ENCODE measurements at regions not wholly inside any gene's neighbourhood (a gene's known extent, or its start where the extent isn't known, plus 50 kb on each side); places are given as distances from the start of the nearest gene placed in this dataset.

GRCh38 chr7:25978466-25978865 lies 173.5 kb upstream of the NFE2L3 start:
- no peak for DNase-seq (ENCODE audit: low read depth in 2 of 2)

GRCh38 chr7:25979605-25980004 lies 172.4 kb upstream of the NFE2L3 start:
- DNase-seq (ENCODE audit: low read depth in 2 of 2) = no peak

GRCh38 chr7:25982684-25983083 lies 169.3 kb upstream of the NFE2L3 start:
- no peak for DNase-seq (ENCODE audit: low read depth in 2 of 2)

- no peak for DNase-seq (ENCODE audit: low read depth in 2 of 2)
These were observed 166.8 kb upstream of the NFE2L3 start for GRCh38 chr7:25985196-25985595.

GRCh38 chr7:25988640-25989039 lies 163.4 kb upstream of the NFE2L3 start:
- no peak for DNase-seq (ENCODE audit: low read depth in 2 of 2)

GRCh38 chr7:25989140-25989705 lies 162.8 kb upstream of the NFE2L3 start:
- no peak for DNase-seq (ENCODE audit: low read depth in 2 of 2)

- DNase-seq (ENCODE audit: low read depth in 2 of 2) = no peak
These were observed 157.5 kb upstream of the NFE2L3 start for GRCh38 chr7:25994433-25994994.

GRCh38 chr7:25995216-25995615 lies 156.8 kb upstream of the NFE2L3 start:
- DNase-seq (ENCODE audit: low read depth in 2 of 2) = no peak

- DNase-seq (ENCODE audit: low read depth in 2 of 2) = no peak
These were observed 156.0 kb upstream of the NFE2L3 start for GRCh38 chr7:25996006-25996408.

GRCh38 chr7:25998499-25998898 lies 153.5 kb upstream of the NFE2L3 start:
- DNase-seq (ENCODE audit: low read depth in 2 of 2) = no peak

GRCh38 chr7:26000841-26001240 lies 151.2 kb upstream of the NFE2L3 start:
- no peak for DNase-seq (ENCODE audit: low read depth in 2 of 2)

- no peak for DNase-seq (ENCODE audit: low read depth in 2 of 2)
These were observed 150.2 kb upstream of the NFE2L3 start for GRCh38 chr7:26001662-26002244.

- DNase-seq (ENCODE audit: low read depth in 2 of 2) = no peak
These were observed 146.2 kb upstream of the NFE2L3 start for GRCh38 chr7:26005683-26006410.

GRCh38 chr7:26006426-26006825 lies 145.6 kb upstream of the NFE2L3 start:
- no peak for DNase-seq (ENCODE audit: low read depth in 2 of 2)

- DNase-seq (ENCODE audit: low read depth in 2 of 2) = no peak
These were observed 144.5 kb upstream of the NFE2L3 start for GRCh38 chr7:26007510-26007909.

GRCh38 chr7:26008428-26008827 lies 143.6 kb upstream of the NFE2L3 start:
- no peak for DNase-seq (ENCODE audit: low read depth in 2 of 2)

GRCh38 chr7:26011039-26011696 lies 140.8 kb upstream of the NFE2L3 start:
- DNase-seq (ENCODE audit: low read depth in 2 of 2) = no peak

- no peak for DNase-seq (ENCODE audit: low read depth in 2 of 2)
These were observed 138.4 kb upstream of the NFE2L3 start for GRCh38 chr7:26013551-26014083.

GRCh38 chr7:26022982-26023381 lies 129.0 kb upstream of the NFE2L3 start:
- peak in 1 of 2 experiments; percentile 1 for DNase-seq (ENCODE audit: low read depth in 2 of 2)

- no peak for DNase-seq (ENCODE audit: low read depth in 2 of 2)
These were observed 122.1 kb upstream of the NFE2L3 start for GRCh38 chr7:26029911-26030310.

- no peak for DNase-seq (ENCODE audit: low read depth in 2 of 2)
These were observed 117.6 kb upstream of the NFE2L3 start for GRCh38 chr7:26034391-26034790.

- no peak for DNase-seq (ENCODE audit: low read depth in 2 of 2)
These were observed 116.4 kb upstream of the NFE2L3 start for GRCh38 chr7:26035552-26035951.

Measured in fibroblast of skin of left biceps (primary cell).